GM20000 (cell line): ENCODE measurements at regions not wholly inside any gene's neighbourhood (a gene's known extent, or its start where the extent isn't known, plus 50 kb on each side); places are given as distances from the start of the nearest gene placed in this dataset.
"Not testable (repeated sequence)": the region's sequence is repeated elsewhere in the genome, so short reads cannot be mapped to it uniquely, and the experiment has no call there.

Source experiments
- DNase-seq: peaks from one replicate; pipeline ENCODE4 v3.0.0; 2012; ENCODE audit warnings: low spot score
- TF ChIP-seq, protein P1 (sequence below): IDR thresholded peaks from 2 replicates; pipeline ENCODE4 v1.5.1; 2012; ENCODE audit warnings: mild to moderate bottlenecking, control low read depth; ENCODE audit errors: extremely low read depth, missing control alignments

GRCh38 chr11:25547292-25547691 lies 784.6 kb upstream of the ANO3 start:
- TF ChIP-seq, protein P1, sequence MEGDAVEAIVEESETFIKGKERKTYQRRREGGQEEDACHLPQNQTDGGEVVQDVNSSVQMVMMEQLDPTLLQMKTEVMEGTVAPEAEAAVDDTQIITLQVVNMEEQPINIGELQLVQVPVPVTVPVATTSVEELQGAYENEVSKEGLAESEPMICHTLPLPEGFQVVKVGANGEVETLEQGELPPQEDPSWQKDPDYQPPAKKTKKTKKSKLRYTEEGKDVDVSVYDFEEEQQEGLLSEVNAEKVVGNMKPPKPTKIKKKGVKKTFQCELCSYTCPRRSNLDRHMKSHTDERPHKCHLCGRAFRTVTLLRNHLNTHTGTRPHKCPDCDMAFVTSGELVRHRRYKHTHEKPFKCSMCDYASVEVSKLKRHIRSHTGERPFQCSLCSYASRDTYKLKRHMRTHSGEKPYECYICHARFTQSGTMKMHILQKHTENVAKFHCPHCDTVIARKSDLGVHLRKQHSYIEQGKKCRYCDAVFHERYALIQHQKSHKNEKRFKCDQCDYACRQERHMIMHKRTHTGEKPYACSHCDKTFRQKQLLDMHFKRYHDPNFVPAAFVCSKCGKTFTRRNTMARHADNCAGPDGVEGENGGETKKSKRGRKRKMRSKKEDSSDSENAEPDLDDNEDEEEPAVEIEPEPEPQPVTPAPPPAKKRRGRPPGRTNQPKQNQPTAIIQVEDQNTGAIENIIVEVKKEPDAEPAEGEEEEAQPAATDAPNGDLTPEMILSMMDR: no peak
- no peak for DNase-seq

DNA sequence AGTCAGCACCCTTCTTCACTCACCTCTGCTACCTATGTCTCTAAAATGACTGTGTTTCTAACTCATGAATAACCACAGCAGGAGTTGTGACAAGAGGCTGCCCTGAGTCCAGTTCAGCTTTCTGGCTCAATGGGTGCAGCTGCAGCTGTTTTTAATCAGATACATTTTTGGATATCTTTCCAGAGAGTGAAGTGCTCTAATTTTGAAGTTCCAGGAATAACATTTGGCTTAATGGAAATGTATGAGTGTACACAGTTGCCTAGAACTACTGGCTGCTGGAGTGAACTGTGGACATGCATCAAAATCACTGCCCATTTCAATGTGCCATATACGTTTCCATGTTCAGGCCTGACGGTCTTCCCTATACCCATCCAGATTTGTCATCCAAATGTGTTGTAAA lies 769.5 kb upstream of the ANO3 start:
- TF ChIP-seq, protein P1: no peak

DNA sequence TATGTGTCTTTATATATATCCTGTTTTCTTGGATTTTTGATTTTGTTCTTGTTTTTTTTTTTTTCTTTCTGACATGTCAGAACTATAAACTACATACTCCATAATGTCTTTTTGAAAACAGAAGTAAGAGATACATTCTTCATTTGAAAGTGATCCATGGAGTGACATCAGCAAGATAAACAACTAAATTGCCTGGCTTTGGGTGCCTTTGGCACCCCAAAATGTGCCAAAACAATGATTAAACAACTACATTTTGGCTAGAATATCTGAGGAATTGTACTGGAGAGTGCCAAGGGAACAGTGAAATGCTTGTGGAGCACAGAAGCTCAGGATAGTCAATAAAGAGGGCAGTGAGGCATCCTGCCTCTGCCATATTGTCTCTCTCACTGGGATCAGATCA lies 766.1 kb upstream of the ANO3 start:
- no peak for DNase-seq
- TF ChIP-seq, protein P1: no peak

More for the DNA sequence above, 769.5 kb upstream of the ANO3 start:
- no peak for DNase-seq

GRCh38 chr11:25566298-25567200 lies 765.4 kb upstream of the ANO3 start:
- no peak for DNase-seq
- TF ChIP-seq, protein P1: no peak

DNA sequence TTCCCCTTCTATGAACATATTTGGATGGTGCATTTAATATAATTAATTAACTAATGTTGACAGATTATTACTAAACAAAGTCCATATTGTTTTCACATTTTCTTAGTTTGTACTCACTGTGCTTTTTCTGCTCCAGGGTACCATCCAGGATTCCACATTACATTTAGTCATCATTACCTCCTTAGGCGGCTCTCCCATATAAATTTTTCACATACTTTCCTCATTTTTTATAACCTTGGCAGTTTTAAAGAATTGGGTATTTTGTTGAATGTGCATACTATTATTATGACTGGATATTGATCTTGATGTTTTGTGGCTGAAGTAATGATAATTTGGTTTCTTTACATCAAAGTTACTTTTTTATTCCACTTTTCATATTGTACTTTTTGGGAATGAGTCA lies 755.6 kb upstream of the ANO3 start:
- TF ChIP-seq, protein P1: no peak
- DNase-seq: no peak

- DNase-seq: not testable (repeated sequence)
Measured at GRCh38 chr11:25579554-25579953, 752.4 kb upstream of the ANO3 start.

DNA sequence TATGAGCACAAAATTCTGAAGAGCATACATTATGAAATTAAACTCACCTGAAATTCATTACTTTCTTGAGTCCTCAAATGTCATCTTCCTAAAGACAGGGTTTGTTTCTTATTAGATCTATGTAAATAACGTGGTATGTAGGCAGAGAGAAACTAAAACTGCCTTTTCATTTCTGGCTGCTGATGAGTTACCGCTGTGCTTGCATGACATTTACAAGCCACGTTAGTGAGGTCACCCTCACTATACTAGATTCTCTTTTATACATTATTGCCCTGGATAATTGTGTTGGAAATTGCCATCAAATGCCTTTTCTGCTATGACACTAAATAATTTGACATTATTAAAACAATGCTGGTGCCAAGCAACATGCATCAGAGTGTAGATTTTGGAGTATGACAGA lies 748.3 kb upstream of the ANO3 start:
- TF ChIP-seq, protein P1: no peak
- no peak for DNase-seq

DNA sequence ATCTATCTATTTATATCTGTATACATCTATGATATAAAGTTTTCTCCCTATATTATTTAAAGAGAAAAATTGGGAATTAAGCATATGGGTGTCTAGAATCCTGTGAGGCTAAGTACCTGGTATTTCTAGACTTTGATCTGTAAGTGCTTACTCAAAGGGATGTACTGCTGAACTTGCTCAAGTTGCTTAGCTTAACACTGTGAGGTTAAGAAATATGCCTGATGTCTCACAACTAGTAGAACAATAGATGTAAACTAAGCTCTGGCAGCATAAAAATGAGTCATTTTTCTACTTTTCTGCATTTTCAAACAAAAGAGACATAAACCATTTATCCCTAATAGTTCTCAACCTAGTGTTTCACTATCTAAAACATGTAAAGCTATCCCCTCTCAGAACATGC lies 744.4 kb upstream of the ANO3 start:
- TF ChIP-seq, protein P1: no peak
- no peak for DNase-seq
